H1 (cell line): ENCODE measurements at regions not wholly inside any gene's neighbourhood (a gene's known extent, or its start where the extent isn't known, plus 50 kb on each side); places are given as distances from the start of the nearest gene placed in this dataset.

Source experiments
- CTCF ChIA-PET: fragments of 300-600 bp; sonication (Branson Sonifier 250); formaldehyde crosslinking; loops from one replicate; lab custom pipeline; 2021; ENCODE audit not compliant: partially characterized antibody; lab: Charles Lee
- POLR2A ChIA-PET: fragments of 300-600 bp; sonication (Branson Sonifier 250); formaldehyde crosslinking; loops from one replicate; lab custom pipeline; 2021; ENCODE audit warnings: inconsistent platforms; ENCODE audit not compliant: partially characterized antibody; lab: Charles Lee
- DNase-seq, 2 experiments: peaks; one replicate each; pipeline versions ENCODE4 v3.0.0 to v3.0.0-alpha.2; 2010 to 2022; ENCODE audit warnings: low spot score in 2 of 2, low read depth in 1 of 2, mixed read lengths in 1 of 2
- FAIRE-seq: peaks from 2 replicates; lab custom pipeline; 2011; peaks lifted over from hg19 to GRCh38; lab: Jason Lieb, UNC
- H2AFZ ChIP-seq: 2 replicates; pipeline ENCODE4 v1.8.1; 2012; ENCODE audit warnings: low read length, inconsistent platforms
- H2AK5ac ChIP-seq: 2 replicates; pipeline ENCODE4 v1.6.1; 2013; ENCODE audit warnings: low read depth, low read length
- H2BK120ac ChIP-seq: replicated peaks from 2 replicates; pipeline ENCODE3; 2013; ENCODE audit warnings: low read depth, low read length, inconsistent platforms
- H2BK12ac ChIP-seq: 2 replicates; pipeline ENCODE4 v1.6.1; 2013; ENCODE audit warnings: low read depth, low read length
- H2BK15ac ChIP-seq: 2 replicates; pipeline ENCODE4 v1.6.1; 2013; ENCODE audit warnings: low read length
- H2BK20ac ChIP-seq: 2 replicates; pipeline ENCODE4 v1.6.1; 2013; ENCODE audit warnings: low read length
- H2BK5ac ChIP-seq: 2 replicates; pipeline ENCODE4 v1.6.1; 2013; ENCODE audit warnings: low read depth, low read length
- H3K14ac ChIP-seq: 2 replicates; pipeline ENCODE4 v1.6.1; 2013; ENCODE audit warnings: inconsistent platforms; ENCODE audit not compliant: insufficient read length
- H3K18ac ChIP-seq: 2 replicates; pipeline ENCODE4 v1.6.1; 2013; ENCODE audit warnings: low read length; ENCODE audit errors: extremely low read depth
- H3K23ac ChIP-seq: 2 replicates; pipeline ENCODE4 v1.6.1; 2013; ENCODE audit warnings: inconsistent platforms; ENCODE audit not compliant: insufficient read length
- H3K23me2 ChIP-seq: 2 replicates; pipeline ENCODE4 v1.6.1; 2013; ENCODE audit warnings: low read depth, low read length
- H3K27ac ChIP-seq: 2 replicates; pipeline ENCODE4 v1.6.1; 2011; ENCODE audit warnings: low read depth, low read length, inconsistent platforms
- H3K27me3 ChIP-seq, 4 experiments: replicated peaks in 1 of 4; 1 replicate in 1 of 4; 2 replicates in 3 of 4; pipeline versions ENCODE4 v1.6.1 to v1.8.1; 2011 to 2013; ENCODE audit warnings: low read length in 3 of 4, mild to moderate bottlenecking in 3 of 4, inconsistent platforms in 2 of 4, mixed read lengths in 2 of 4, moderate library complexity in 1 of 4; ENCODE audit not compliant: control insufficient read depth in 3 of 4, insufficient read depth in 3 of 4; ENCODE audit errors: extremely low read depth in 1 of 4
- H3K36me3 ChIP-seq, 4 experiments: 2 replicates each; pipeline versions ENCODE4 v1.6.1 to v1.8.1; 2011 to 2013; ENCODE audit warnings: mild to moderate bottlenecking in 4 of 4, low read length in 3 of 4, moderate library complexity in 2 of 4, control low read depth in 1 of 4, inconsistent platforms in 1 of 4; ENCODE audit not compliant: insufficient read depth in 4 of 4, control insufficient read depth in 2 of 4
- H3K4ac ChIP-seq: replicated peaks from 2 replicates; pipeline ENCODE3; 2013; ENCODE audit warnings: low read length, low read depth, mixed read lengths, inconsistent platforms; ENCODE audit not compliant: insufficient read length
- H3K4me1 ChIP-seq, 4 experiments: replicated peaks in 1 of 4; 1 replicate in 1 of 4; 2 replicates in 3 of 4; pipeline versions ENCODE4 v1.6.1 to v1.8.1; 2011 to 2013; ENCODE audit warnings: low read length in 3 of 4, inconsistent platforms in 2 of 4, mixed read lengths in 1 of 4; ENCODE audit not compliant: insufficient read depth in 4 of 4, control insufficient read depth in 3 of 4
- H3K4me2 ChIP-seq, 2 experiments: 2 replicates each; pipeline versions ENCODE4 v1.6.1 to v1.8.1; 2011 to 2013; ENCODE audit warnings: low read depth in 2 of 2, low read length in 2 of 2, control low read depth in 1 of 2, inconsistent platforms in 1 of 2, mild to moderate bottlenecking in 1 of 2; ENCODE audit not compliant: insufficient read depth in 1 of 2
- H3K4me3 ChIP-seq, 4 experiments: fragments of 200-600, 300-600 bp in 1 of 4; sonication (generic), shearing (Covaris generic), sonication (Bioruptor Twin) in 1 of 4; 2 replicates each; pipeline versions ENCODE4 v1.5.1 to v1.8.1; 2011 to 2016; ENCODE audit warnings: low read length in 4 of 4, low read depth in 3 of 4, control low read depth in 2 of 4, inconsistent platforms in 2 of 4, mild to moderate bottlenecking in 2 of 4, mixed read lengths in 1 of 4, moderate library complexity in 1 of 4; ENCODE audit not compliant: insufficient read depth in 2 of 4; ENCODE audit errors: extremely low read depth in 1 of 4
- H3K56ac ChIP-seq: replicated peaks from 2 replicates; pipeline ENCODE3; 2013; ENCODE audit warnings: low read depth, mild to moderate bottlenecking, mixed read lengths, low read length, inconsistent platforms; ENCODE audit not compliant: insufficient read length
- H3K79me1 ChIP-seq: 2 replicates; pipeline ENCODE4 v1.6.1; 2013; ENCODE audit warnings: low read depth, low read length, control low read depth
- H3K79me2 ChIP-seq, 2 experiments: 2 replicates each; pipeline versions ENCODE4 v1.6.1 to v1.8.1; 2012 to 2013; ENCODE audit warnings: low read length in 2 of 2, mild to moderate bottlenecking in 2 of 2, inconsistent platforms in 1 of 2; ENCODE audit not compliant: insufficient read depth in 2 of 2, control insufficient read depth in 1 of 2
- H3K9ac ChIP-seq, 4 experiments: replicated peaks in 1 of 4; 1 replicate in 1 of 4; 2 replicates in 3 of 4; pipeline versions ENCODE4 v1.6.1 to v1.8.1; 2011 to 2013; ENCODE audit warnings: low read depth in 3 of 4, low read length in 3 of 4, control low read depth in 2 of 4, mild to moderate bottlenecking in 2 of 4, moderate library complexity in 2 of 4, inconsistent platforms in 1 of 4; ENCODE audit errors: extremely low read depth in 1 of 4
- H3K9me3 ChIP-seq, 2 experiments: 2 replicates each; pipeline versions ENCODE4 v1.6.1 to v1.8.1; 2012 to 2013; ENCODE audit warnings: mild to moderate bottlenecking in 2 of 2, moderate library complexity in 2 of 2, control low read depth in 1 of 2, inconsistent platforms in 1 of 2, low read depth in 1 of 2, low read length in 1 of 2, mixed read lengths in 1 of 2; ENCODE audit not compliant: insufficient read depth in 2 of 2
- H4K20me1 ChIP-seq, 2 experiments: replicated peaks in 1 of 2; 2 replicates each; pipeline versions ENCODE3 to v1.8.1; 2011 to 2013; ENCODE audit warnings: inconsistent platforms in 2 of 2, low read length in 2 of 2, mild to moderate bottlenecking in 1 of 2; ENCODE audit not compliant: insufficient read depth in 2 of 2, control insufficient read depth in 1 of 2
- H4K5ac ChIP-seq: 2 replicates; pipeline ENCODE4 v1.6.1; 2013; ENCODE audit warnings: low read length, low read depth, mixed read lengths, inconsistent platforms; ENCODE audit not compliant: insufficient read length
- H4K8ac ChIP-seq: 2 replicates; pipeline ENCODE4 v1.8.0; 2013; ENCODE audit warnings: mild to moderate bottlenecking, moderate library complexity, low read length, inconsistent platforms; ENCODE audit not compliant: insufficient read depth; ENCODE audit errors: extremely low read depth
- H4K91ac ChIP-seq: replicated peaks from 2 replicates; pipeline ENCODE3; 2013; ENCODE audit warnings: low read length, mixed read lengths, inconsistent platforms; ENCODE audit not compliant: insufficient read length
- CEBPB ChIP-seq: IDR thresholded peaks from 2 replicates; pipeline ENCODE4 v1.6.1; 2012; ENCODE audit warnings: low read depth, low read length
- E2F6 ChIP-seq: IDR thresholded peaks from 2 replicates; pipeline ENCODE4 v1.6.1; 2012; ENCODE audit warnings: inconsistent platforms
- FOSL1 ChIP-seq: IDR thresholded peaks from 2 replicates; pipeline ENCODE4 v1.6.1; 2011; ENCODE audit warnings: mild to moderate bottlenecking, low read depth, low read length, moderate library complexity; ENCODE audit not compliant: insufficient read depth
- KDM5A ChIP-seq: fragments of 200-600 bp; IDR thresholded peaks from 2 replicates; pipeline ENCODE4 v1.7.1; 2012; ENCODE audit warnings: mild to moderate bottlenecking, low read length, inconsistent platforms, mixed read lengths
- RFX5 ChIP-seq: IDR thresholded peaks from 2 replicates; pipeline ENCODE4 v1.6.1; 2011; ENCODE audit warnings: low read depth, low read length, improper control_type of control experiment, borderline replicate concordance
- SP1 ChIP-seq: IDR thresholded peaks from 2 replicates; pipeline ENCODE4 v1.6.1; 2011; ENCODE audit warnings: low read depth, low read length
- SP2 ChIP-seq: IDR thresholded peaks from 2 replicates; pipeline ENCODE4 v1.6.1; 2012; ENCODE audit warnings: mild to moderate bottlenecking, low read length, inconsistent platforms
- TCF12 ChIP-seq: IDR thresholded peaks from 2 replicates; pipeline ENCODE4 v1.6.1; 2011; ENCODE audit warnings: low read depth, mild to moderate bottlenecking, low read length
- WGBS, 2 experiments: shearing (Covaris generic) in 1 of 2; methylation state at CpG; one replicate each; pipeline versions ENCODE4 v1.1.6 to v1.1.7; 2013 to 2015; ENCODE audit warnings: low lambda C conversion rate in 2 of 2, mixed read lengths in 2 of 2, inconsistent platforms in 1 of 2, low coverage in 1 of 2, missing lambda C conversion rate in 1 of 2; ENCODE audit not compliant: insufficient replicate concordance in 2 of 2, insufficient coverage in 1 of 2, insufficient read length in 1 of 2; ENCODE audit errors: extremely low coverage in 1 of 2, missing lambda C conversion rate in 1 of 2; 5-methylcytosine and 5-hydroxymethylcytosine counted together

- TF ChIP-seq KDM5A (no peak), E2F6 (no peak), FOSL1 (no peak), SP2 (no peak), SP1 (no peak), CEBPB (no peak), RFX5 (no peak), TCF12 (no peak)
- TF ChIP-seq, all 59 proteins: peak for 0
Measured at GRCh38 chr3:106797461-106797860, 579.8 kb upstream of the CCDC54 start.

More at GRCh38 chr3:106797461-106797860, 579.8 kb upstream of the CCDC54 start:
- Histone ChIP-seq H3K79me1 (no peaks in the 10 kb centered on the region), H2BK5ac (no peak overlapping the region), H3K56ac (no peak overlapping the region), H3K27me3 (no peaks in the 10 kb centered on the region), H3K9me3 (no peaks in the 10 kb centered on the region), H3K9ac (no peak overlapping the region), H2BK120ac (no peak overlapping the region), H3K27ac (no peak overlapping the region), H3K4me1 (no peaks in the 10 kb centered on the region), H3K79me2 (no peaks in the 10 kb centered on the region), H2BK15ac (no peak overlapping the region), H3K4ac (no peak overlapping the region), H3K36me3 (no peaks in the 10 kb centered on the region), H2BK20ac (no peak overlapping the region), H4K20me1 (no peaks in the 10 kb centered on the region), H2AFZ (no peak overlapping the region), H2BK12ac (no peak overlapping the region), H3K4me2 (no peak overlapping the region), H3K23me2 (no peaks in the 10 kb centered on the region), H3K23ac (no peak overlapping the region), H4K8ac (no peak overlapping the region), H4K91ac (no peak overlapping the region), H3K4me3 (no peak overlapping the region), H3K14ac (no peak overlapping the region), H4K5ac (no peak overlapping the region), H3K18ac (no peak overlapping the region), H2AK5ac (no peak overlapping the region)
- ChIA-PET CTCF (no interaction called here), POLR2A (no interaction called here)
- no peak for DNase-seq
- 85% methylated on average over 2 of the region's 2 CpGs; no CpG with 5 or more reads in 1 of the 2 experiments for WGBS, 2 experiments
- FAIRE-seq = no peak
